HCT116 (cell line): ENCODE measurements at regions not wholly inside any gene's neighbourhood (a gene's known extent, or its start where the extent isn't known, plus 50 kb on each side); places are given as distances from the start of the nearest gene placed in this dataset.

Experiments used
- ATAC-seq: fragments of 200-7000 bp; cut with Tn5 transposase; 2 replicates; pipeline ENCODE4 v1.9.1; 2020; ENCODE audit warnings: mild to moderate bottlenecking, moderate library complexity
- BruUV-seq: library from RNA; stranded (reverse); fragments of 400-500 nt; replicated peaks from 2 replicates; lab custom pipeline; 2021; lab: Mats Ljungman, UMichigan
- CTCF ChIA-PET: fragments of 300-600 bp; sonication (Branson Sonifier 250); formaldehyde crosslinking; loops from one replicate; lab custom pipeline; 2021; ENCODE audit warnings: antibody characterized with exemption; lab: Charles Lee
- POLR2A ChIA-PET: fragments of 300-600, 350-600 bp; sonication (Branson Sonifier 250); formaldehyde crosslinking; loops from one replicate; lab custom pipeline; 2021; ENCODE audit warnings: antibody characterized with exemption; lab: Charles Lee
- RAD21 ChIA-PET, 2 experiments: fragments of 300-600 bp; sonication (Branson Sonifier 250); formaldehyde crosslinking; loops; one replicate each; lab custom pipeline; 2023; ENCODE audit warnings: low total read pairs in 2 of 2; ENCODE audit not compliant: uncharacterized antibody in 2 of 2, unreplicated experiment in 2 of 2, low non-redundant PET in 1 of 2; lab: Charles Lee
- DNase-seq: peaks from one replicate; pipeline ENCODE4 v3.0.0-alpha.2; 2010; ENCODE audit warnings: low read depth, low spot score
- H2AFZ ChIP-seq: fragments of 200-600 bp; shearing (Covaris generic), sonication (generic); 2 replicates; pipeline ENCODE4 v1.6.1; 2017; ENCODE audit warnings: low read depth, mixed run types, mixed read lengths, antibody characterized with exemption, low read length; ENCODE audit not compliant: poor library complexity, severe bottlenecking
- H3K27ac ChIP-seq: 2 replicates; pipeline ENCODE4 v1.5.1; 2012; ENCODE audit warnings: low read depth, low read length
- H3K27me3 ChIP-seq: fragments of 200-600 bp; sonication (generic); 2 replicates; pipeline ENCODE4 v1.6.1; 2016; ENCODE audit warnings: mixed run types, low read length, mixed read lengths; ENCODE audit not compliant: insufficient read depth
- H3K36me3 ChIP-seq, 2 experiments: fragments of 200-500 bp in 1 of 2; fragments of 200-600 bp in 1 of 2; sonication (Bioruptor generic) in 1 of 2; sonication (generic) in 1 of 2; 2 replicates each; pipeline versions ENCODE4 v1.5.1 to v1.6.1; 2014 to 2016; ENCODE audit warnings: low read length in 2 of 2, inconsistent platforms in 1 of 2, mixed read lengths in 1 of 2, mixed run types in 1 of 2; ENCODE audit not compliant: insufficient read depth in 2 of 2, control insufficient read depth in 1 of 2
- H3K4me1 ChIP-seq, 2 experiments: fragments of 200-600 bp in 1 of 2; sonication (generic) in 1 of 2; 2 replicates each; pipeline versions ENCODE4 v1.5.1 to v1.6.1; 2012 to 2017; ENCODE audit warnings: low read length in 2 of 2, inconsistent platforms in 1 of 2, mild to moderate bottlenecking in 1 of 2, mixed read lengths in 1 of 2, mixed run types in 1 of 2, moderate library complexity in 1 of 2; ENCODE audit not compliant: insufficient read depth in 2 of 2, control insufficient read depth in 1 of 2
- H3K4me2 ChIP-seq: fragments of 200-600 bp; sonication (generic); 2 replicates; pipeline ENCODE4 v1.6.1; 2017; ENCODE audit warnings: mixed run types, low read length, mixed read lengths
- H3K4me3 ChIP-seq, 2 experiments: fragments of 200-600 bp in 1 of 2; sonication (generic) in 1 of 2; replicated peaks in 1 of 2; 2 replicates each; pipeline ENCODE4 v1.5.1; 2011 to 2016; ENCODE audit warnings: low read length in 2 of 2, control low read depth in 1 of 2, low read depth in 1 of 2, mild to moderate bottlenecking in 1 of 2, mixed read lengths in 1 of 2, mixed run types in 1 of 2
- H3K79me2 ChIP-seq: fragments of 200-600 bp; sonication (generic); 2 replicates; pipeline ENCODE4 v1.6.1; 2017; ENCODE audit warnings: mild to moderate bottlenecking, mixed run types, low read length, moderate library complexity, mixed read lengths; ENCODE audit not compliant: insufficient read depth
- H3K9ac ChIP-seq: fragments of 200-600 bp; sonication (generic); 2 replicates; pipeline ENCODE4 v1.6.1; 2016; ENCODE audit warnings: low read length, mixed read lengths
- H3K9me2 ChIP-seq: fragments of 200-600 bp; sonication (generic), shearing (Covaris generic); 2 replicates; pipeline ENCODE4 v1.6.1; 2017; ENCODE audit warnings: mixed run types, mild to moderate bottlenecking, moderate library complexity; ENCODE audit not compliant: insufficient read depth
- H3K9me3 ChIP-seq, 2 experiments: fragments of 200-500 bp in 1 of 2; fragments of 200-600 bp in 1 of 2; sonication (Bioruptor generic) in 1 of 2; sonication (generic) in 1 of 2; 2 replicates each; pipeline ENCODE4 v1.6.1; 2014 to 2017; ENCODE audit warnings: low read length in 2 of 2, mixed read lengths in 2 of 2, inconsistent platforms in 1 of 2, low read depth in 1 of 2, mild to moderate bottlenecking in 1 of 2, mixed run types in 1 of 2, moderate library complexity in 1 of 2; ENCODE audit not compliant: control insufficient read depth in 1 of 2, insufficient read depth in 1 of 2
- H4K20me1 ChIP-seq: fragments of 200-600 bp; sonication (generic), shearing (Covaris generic); 2 replicates; pipeline ENCODE4 v1.6.1; 2017; ENCODE audit warnings: mixed run types, mild to moderate bottlenecking, moderate library complexity; ENCODE audit not compliant: insufficient read depth
- CBX3 ChIP-seq: IDR thresholded peaks from 2 replicates; pipeline ENCODE4 v1.6.1; 2012; ENCODE audit warnings: low read depth
- CEBPB ChIP-seq: IDR thresholded peaks from 2 replicates; pipeline ENCODE4 v1.6.1; 2012; ENCODE audit warnings: low read depth
- CTCF ChIP-seq, 3 experiments: fragments of 200-600 bp in 1 of 3; sonication (generic) in 1 of 3; IDR thresholded peaks in 2 of 3; conservative IDR thresholded peaks in 1 of 3; 2 replicates each; pipeline ENCODE4 v1.5.1; 2012 to 2017; ENCODE audit warnings: low read depth in 2 of 3, low read length in 2 of 3, antibody characterized with exemption in 1 of 3, borderline replicate concordance in 1 of 3, control low read depth in 1 of 3, mild to moderate bottlenecking in 1 of 3, mixed read lengths in 1 of 3, mixed run types in 1 of 3, moderate library complexity in 1 of 3; ENCODE audit not compliant: insufficient read depth in 1 of 3
- EGR1 ChIP-seq: IDR thresholded peaks from 2 replicates; pipeline ENCODE4 v1.6.1; 2012; ENCODE audit warnings: low read depth
- ELF1 ChIP-seq: IDR thresholded peaks from 2 replicates; pipeline ENCODE4 v1.6.1; 2012; ENCODE audit warnings: low read depth, borderline replicate concordance
- EZH2 ChIP-seq: fragments of 200-600 bp; sonication (generic); IDR thresholded peaks from 2 replicates; pipeline ENCODE4 v1.6.1; 2017; ENCODE audit warnings: antibody characterized with exemption, mixed run types
- EZH2phosphoT487 ChIP-seq: fragments of 200-600 bp; IDR thresholded peaks from 2 replicates; pipeline ENCODE4 v1.6.1; 2018; ENCODE audit warnings: antibody characterized with exemption, borderline replicate concordance
- FOSL1 ChIP-seq: IDR thresholded peaks from 2 replicates; pipeline ENCODE4 v1.6.1; 2012; ENCODE audit warnings: low read depth
- JUND ChIP-seq: IDR thresholded peaks from 2 replicates; pipeline ENCODE4 v1.6.1; 2012
- MAX ChIP-seq: IDR thresholded peaks from 2 replicates; pipeline ENCODE4 v1.6.1; 2012
- RAD21 ChIP-seq: IDR thresholded peaks from 2 replicates; pipeline ENCODE4 v1.6.1; 2012; ENCODE audit warnings: low read depth, mild to moderate bottlenecking
- SP1 ChIP-seq: IDR thresholded peaks from 2 replicates; pipeline ENCODE4 v1.6.1; 2012; ENCODE audit warnings: low read depth
- TCF7L2 ChIP-seq: IDR thresholded peaks from 2 replicates; pipeline ENCODE4 v1.7.0; 2011; ENCODE audit warnings: borderline replicate concordance, inconsistent platforms; ENCODE audit not compliant: insufficient read depth, insufficient read length; ENCODE audit errors: extremely low read depth
- YY1 ChIP-seq: IDR thresholded peaks from 2 replicates; pipeline ENCODE4 v1.6.1; 2011; ENCODE audit warnings: low read length, low read depth, moderate library complexity, mild to moderate bottlenecking; ENCODE audit not compliant: insufficient replicate concordance; ENCODE audit errors: extremely low read depth
- ZFX ChIP-seq: fragments of 450-650 bp; IDR thresholded peaks from 2 replicates; pipeline ENCODE4 v1.6.1; 2017
- ZNF274 ChIP-seq: fragments of 200-500 bp; sonication (Bioruptor generic); IDR thresholded peaks from 2 replicates; pipeline ENCODE4 v1.6.1; 2014; ENCODE audit warnings: mild to moderate bottlenecking, low read depth, low read length, inconsistent platforms
- intact Hi-C: fragments of 100-400 bp; cut with micrococcal nuclease; formaldehyde crosslinking; loops from 2 replicates; pipeline ENCODE4 v1.10.0; 2022
- TF ChIP-seq, protein P1 (sequence below): IDR thresholded peaks from 2 replicates; pipeline ENCODE4 v1.6.1; 2012; ENCODE audit warnings: low read depth
- TF ChIP-seq, protein P2 (sequence below): IDR thresholded peaks from 2 replicates; pipeline ENCODE4 v1.6.1; 2012

GRCh38 chr1:99119188-99119587 lies 114.5 kb upstream of the PLPPR5 start:
- Histone ChIP-seq H3K9me2 (no peaks in the 10 kb centered on the region), H3K27me3 (no peaks in the 10 kb centered on the region), H3K4me3 (no peak overlapping the region), H3K36me3 (no peaks in the 10 kb centered on the region), H4K20me1 (no peaks in the 10 kb centered on the region), H3K9ac (no peak overlapping the region), H3K4me1 (no peaks in the 10 kb centered on the region), H3K79me2 (no peaks in the 10 kb centered on the region), H3K4me2 (no peak overlapping the region), H2AFZ (no peak overlapping the region), H3K27ac (no peak overlapping the region), H3K9me3 (no peaks in the 10 kb centered on the region)
- ATAC-seq (no peak), DNase-seq (no peak)
- BruUV-seq: no TSS peak
- RAD21 ChIA-PET: no interaction called here
- TF ChIP-seq CEBPB (no peak), EGR1 (no peak), RAD21 (no peak), CTCF (IDR thresholded peaks at IDR 0.05 in 2 of 3, conservative IDR thresholded peaks at IDR 0.05 in 1 of 3; ENCODE audit: borderline replicate concordance in 1 of 3, insufficient read depth in 1 of 3, low read depth in 2 of 3, low read length in 2 of 3) (no peak), JUND (no peak), MAX (no peak), EZH2phosphoT487 (no peak), YY1 (no peak), ZNF274 (no peak), CBX3 (no peak), ELF1 (no peak), EZH2 (no peak), SP1 (no peak), TCF7L2 (no peak), FOSL1 (no peak), ZFX (no peak)
- TF ChIP-seq, protein P1, sequence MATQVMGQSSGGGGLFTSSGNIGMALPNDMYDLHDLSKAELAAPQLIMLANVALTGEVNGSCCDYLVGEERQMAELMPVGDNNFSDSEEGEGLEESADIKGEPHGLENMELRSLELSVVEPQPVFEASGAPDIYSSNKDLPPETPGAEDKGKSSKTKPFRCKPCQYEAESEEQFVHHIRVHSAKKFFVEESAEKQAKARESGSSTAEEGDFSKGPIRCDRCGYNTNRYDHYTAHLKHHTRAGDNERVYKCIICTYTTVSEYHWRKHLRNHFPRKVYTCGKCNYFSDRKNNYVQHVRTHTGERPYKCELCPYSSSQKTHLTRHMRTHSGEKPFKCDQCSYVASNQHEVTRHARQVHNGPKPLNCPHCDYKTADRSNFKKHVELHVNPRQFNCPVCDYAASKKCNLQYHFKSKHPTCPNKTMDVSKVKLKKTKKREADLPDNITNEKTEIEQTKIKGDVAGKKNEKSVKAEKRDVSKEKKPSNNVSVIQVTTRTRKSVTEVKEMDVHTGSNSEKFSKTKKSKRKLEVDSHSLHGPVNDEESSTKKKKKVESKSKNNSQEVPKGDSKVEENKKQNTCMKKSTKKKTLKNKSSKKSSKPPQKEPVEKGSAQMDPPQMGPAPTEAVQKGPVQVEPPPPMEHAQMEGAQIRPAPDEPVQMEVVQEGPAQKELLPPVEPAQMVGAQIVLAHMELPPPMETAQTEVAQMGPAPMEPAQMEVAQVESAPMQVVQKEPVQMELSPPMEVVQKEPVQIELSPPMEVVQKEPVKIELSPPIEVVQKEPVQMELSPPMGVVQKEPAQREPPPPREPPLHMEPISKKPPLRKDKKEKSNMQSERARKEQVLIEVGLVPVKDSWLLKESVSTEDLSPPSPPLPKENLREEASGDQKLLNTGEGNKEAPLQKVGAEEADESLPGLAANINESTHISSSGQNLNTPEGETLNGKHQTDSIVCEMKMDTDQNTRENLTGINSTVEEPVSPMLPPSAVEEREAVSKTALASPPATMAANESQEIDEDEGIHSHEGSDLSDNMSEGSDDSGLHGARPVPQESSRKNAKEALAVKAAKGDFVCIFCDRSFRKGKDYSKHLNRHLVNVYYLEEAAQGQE: no peak
- TF ChIP-seq, protein P2, sequence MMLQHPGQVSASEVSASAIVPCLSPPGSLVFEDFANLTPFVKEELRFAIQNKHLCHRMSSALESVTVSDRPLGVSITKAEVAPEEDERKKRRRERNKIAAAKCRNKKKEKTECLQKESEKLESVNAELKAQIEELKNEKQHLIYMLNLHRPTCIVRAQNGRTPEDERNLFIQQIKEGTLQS: no peak
- POLR2A ChIA-PET: no interaction called here
- intact Hi-C loops: no loop called here
- CTCF ChIA-PET: no interaction called here
